Right ventricle myocardium inferior (tissue), 1 donor: ENCODE measurements at regions not wholly inside any gene's neighbourhood (a gene's known extent, or its start where the extent isn't known, plus 50 kb on each side); places are given as distances from the start of the nearest gene placed in this dataset.

Source experiments
- ATAC-seq: fragments of 200-7000 bp; cut with Tn5 transposase; one replicate; pipeline ENCODE4 v1.9.1; 2020; ENCODE audit warnings: mild to moderate bottlenecking, moderate library complexity
- DNase-seq: peaks from one replicate; pipeline ENCODE4 v3.0.0; 2021; ENCODE audit errors: missing footprints
- intact Hi-C: fragments of 100-400 bp; cut with DNase I; formaldehyde crosslinking; loops from one replicate; pipeline ENCODE4 v1.11.0; 2022
- donor health status: DM: no; HTN: yes; CAD: no; lungs with severe emphysema.

- intact Hi-C loops = no loop called here
- ATAC-seq (no peak), DNase-seq (no peak)
Observed at GRCh38 chr10:123496996-123497660, 169.0 kb upstream of the GPR26 start.

- no peak for ATAC-seq
- DNase-seq = no peak
- intact Hi-C loops = no loop called here
Observed at GRCh38 chr10:123500110-123500509, 166.0 kb upstream of the GPR26 start.

DNA sequence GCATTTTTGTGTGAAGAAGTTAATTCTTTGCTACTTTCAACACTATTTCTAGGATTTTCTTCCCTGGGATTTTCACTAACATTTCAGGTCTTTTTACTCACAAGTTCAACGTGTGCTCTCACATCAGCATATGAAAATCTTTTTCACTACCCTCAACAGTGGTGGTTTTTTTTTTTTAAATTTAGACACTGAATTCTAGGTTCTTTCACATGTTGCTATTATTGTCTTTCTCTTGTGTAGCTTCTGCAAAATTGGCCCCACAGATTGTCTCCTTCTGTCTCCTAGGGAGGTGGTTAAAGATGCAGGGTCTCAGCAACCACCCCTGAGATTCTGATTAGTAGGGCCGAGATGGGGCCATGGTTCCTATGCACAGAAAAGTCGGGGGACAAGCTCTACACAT is 165.0 kb upstream of the GPR26 start:
- intact Hi-C loops = no loop called here
- DNase-seq (no peak), ATAC-seq (no peak)

- ATAC-seq (no peak), DNase-seq (no peak)
- intact Hi-C loops = no loop called here
Observed at GRCh38 chr10:123502983-123503382, 163.2 kb upstream of the GPR26 start.

DNA sequence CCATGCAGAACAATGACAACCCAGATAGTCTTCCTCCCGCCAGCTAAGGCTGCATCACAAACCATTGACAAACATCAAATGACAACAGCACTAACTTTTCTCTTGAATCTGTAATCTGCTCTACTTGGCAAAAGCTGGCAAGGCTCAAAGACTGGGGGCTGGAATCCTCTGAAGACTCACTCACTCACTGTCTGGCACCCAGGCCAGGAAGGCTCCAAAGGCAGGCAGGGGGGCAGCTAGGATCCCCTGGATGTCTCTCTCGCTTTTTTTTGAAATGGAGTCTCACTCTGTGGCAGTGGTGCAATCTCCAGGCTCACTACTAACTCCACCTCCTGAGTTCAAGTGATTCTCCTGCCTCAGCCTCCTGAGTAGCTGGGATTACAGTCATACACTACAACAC is 159.7 kb upstream of the GPR26 start:
- DNase-seq = no peak
- ATAC-seq = no peak
- intact Hi-C loops = no loop called here

- DNase-seq (no peak), ATAC-seq (no peak)
- intact Hi-C loops = no loop called here
Observed at GRCh38 chr10:123507298-123507697, 158.9 kb upstream of the GPR26 start.

- DNase-seq = no peak
- ATAC-seq = no peak
- intact Hi-C loops = no loop called here
Observed at GRCh38 chr10:123509338-123509737, 156.8 kb upstream of the GPR26 start.

DNA sequence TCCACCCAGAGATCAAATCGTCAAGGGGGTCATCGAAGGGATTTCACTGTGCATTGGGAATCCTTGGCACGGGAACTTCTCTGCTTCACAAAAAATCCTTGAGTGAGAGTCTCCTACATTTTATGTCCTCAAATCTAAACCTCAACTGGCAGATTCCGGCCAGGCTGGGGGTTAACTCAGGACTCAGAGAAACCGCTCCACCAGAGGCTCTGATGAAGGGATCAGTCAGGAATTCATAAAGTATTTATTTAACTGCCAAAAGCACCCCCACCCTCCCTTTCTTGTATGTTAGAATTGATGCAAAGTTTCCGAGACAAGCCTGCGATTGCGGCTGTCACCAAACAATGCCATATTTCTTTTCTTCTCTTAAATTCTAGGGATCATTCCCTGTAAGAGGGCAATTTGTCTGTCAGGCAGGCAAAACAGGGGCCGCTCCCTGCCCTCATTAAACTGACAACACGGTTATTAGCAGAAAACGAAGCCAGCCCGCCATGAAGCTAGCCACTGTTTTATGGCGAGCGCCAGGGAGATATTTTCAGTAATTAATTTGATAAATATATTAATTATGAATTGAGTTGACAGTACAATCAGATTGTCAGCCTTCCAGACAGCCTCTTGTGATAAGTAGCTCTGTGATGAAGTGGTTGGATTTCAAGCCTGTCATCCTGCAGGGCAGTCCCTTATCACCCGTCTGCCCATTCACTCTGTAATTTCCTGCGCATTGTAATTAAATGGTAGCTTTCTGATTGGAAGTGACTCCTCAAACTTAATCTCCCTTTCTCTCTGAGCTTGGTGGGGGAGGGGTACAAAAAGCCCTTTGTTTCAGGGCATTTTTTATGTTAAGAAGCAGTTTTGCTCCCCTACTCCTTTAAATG is 153.0 kb upstream of the GPR26 start:
- DNase-seq = no peak
- ATAC-seq = no peak
- intact Hi-C loops = no loop called here

DNA sequence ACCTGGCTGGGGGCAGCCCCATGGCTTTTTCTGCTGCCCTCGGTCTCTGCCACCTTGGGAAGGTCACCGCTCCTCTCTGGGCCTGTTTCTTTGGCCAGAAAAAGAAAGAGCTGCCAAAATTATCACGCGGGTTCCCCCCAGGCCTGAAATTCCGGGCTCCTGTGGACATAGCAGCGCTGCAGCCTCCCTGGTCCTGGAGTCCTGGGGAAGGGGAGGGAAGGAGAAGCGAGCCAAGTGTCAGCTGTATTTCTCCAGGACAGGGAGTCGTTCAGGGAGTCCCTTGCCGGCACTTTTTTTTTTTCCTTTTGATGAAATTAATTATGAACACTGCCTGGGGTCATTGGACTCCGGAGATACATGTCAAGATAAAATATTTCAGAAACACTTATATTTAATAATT is 152.3 kb upstream of the GPR26 start:
- intact Hi-C loops = no loop called here
- ATAC-seq (no peak), DNase-seq (no peak)

- intact Hi-C loops = no loop called here
- DNase-seq = no peak
- no peak for ATAC-seq
Observed at GRCh38 chr10:123514996-123515395, 151.2 kb upstream of the GPR26 start.

- no peak for DNase-seq
Observed at GRCh38 chr10:123515661-123516060, 150.5 kb upstream of the GPR26 start.

GRCh38 chr10:123516291-123516690 is 149.9 kb upstream of the GPR26 start:
- DNase-seq (no peak), ATAC-seq (no peak)
- intact Hi-C loops = no loop called here

More at GRCh38 chr10:123515661-123516060, 150.5 kb upstream of the GPR26 start:
- intact Hi-C loops = no loop called here
- ATAC-seq = no peak

DNA sequence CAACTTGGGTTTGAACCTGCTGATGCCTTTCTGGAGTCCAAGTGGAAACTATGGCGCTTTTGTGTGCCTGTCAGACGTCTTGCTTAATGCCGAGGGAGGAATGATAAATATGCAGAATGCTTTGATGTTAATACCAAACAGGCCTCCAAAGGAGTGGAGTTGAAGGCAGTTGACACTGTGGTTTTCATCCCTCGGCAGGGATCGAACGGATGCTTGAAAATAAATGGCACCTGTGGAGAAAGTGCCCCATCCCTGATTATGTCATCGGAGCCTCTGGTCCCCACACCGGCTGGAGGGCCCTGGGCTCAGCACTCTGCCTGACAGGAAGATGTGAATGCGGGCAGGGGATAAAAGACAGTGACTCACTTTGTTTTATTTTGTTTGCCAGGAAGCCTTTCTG is 148.7 kb upstream of the GPR26 start:
- DNase-seq (no peak), ATAC-seq (no peak)
- intact Hi-C loops = no loop called here

- intact Hi-C loops = no loop called here
- DNase-seq (no peak), ATAC-seq (no peak)
Observed at GRCh38 chr10:123517901-123518300, 148.3 kb upstream of the GPR26 start.

GRCh38 chr10:123518765-123519164 is 147.4 kb upstream of the GPR26 start:
- intact Hi-C loops = no loop called here
- ATAC-seq (no peak), DNase-seq (no peak)

DNA sequence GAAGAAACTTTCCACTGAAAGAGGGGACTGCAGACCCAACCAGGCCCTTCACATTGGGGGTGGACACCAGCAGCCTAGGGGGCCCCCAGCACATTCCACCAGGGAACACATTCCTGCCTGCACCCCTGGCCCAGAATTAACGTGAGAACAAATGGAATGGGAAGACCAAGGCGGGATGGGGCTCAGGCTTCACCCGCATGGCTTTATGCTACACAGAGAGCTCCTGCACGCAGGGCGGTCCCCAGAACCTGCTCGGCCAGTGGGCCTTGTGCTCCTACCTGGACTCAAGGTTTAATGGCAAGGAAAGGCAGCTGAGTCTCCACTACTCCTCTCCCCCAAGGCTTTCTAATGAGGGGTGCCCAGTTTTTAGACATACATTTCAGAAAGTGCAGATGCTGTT is 146.3 kb upstream of the GPR26 start:
- no peak for ATAC-seq
- intact Hi-C loops = no loop called here
- no peak for DNase-seq

GRCh38 chr10:123521076-123521475 is 145.1 kb upstream of the GPR26 start:
- no peak for ATAC-seq
- intact Hi-C loops = no loop called here
- no peak for DNase-seq

GRCh38 chr10:123521556-123521955 is 144.6 kb upstream of the GPR26 start:
- no peak for ATAC-seq

DNA sequence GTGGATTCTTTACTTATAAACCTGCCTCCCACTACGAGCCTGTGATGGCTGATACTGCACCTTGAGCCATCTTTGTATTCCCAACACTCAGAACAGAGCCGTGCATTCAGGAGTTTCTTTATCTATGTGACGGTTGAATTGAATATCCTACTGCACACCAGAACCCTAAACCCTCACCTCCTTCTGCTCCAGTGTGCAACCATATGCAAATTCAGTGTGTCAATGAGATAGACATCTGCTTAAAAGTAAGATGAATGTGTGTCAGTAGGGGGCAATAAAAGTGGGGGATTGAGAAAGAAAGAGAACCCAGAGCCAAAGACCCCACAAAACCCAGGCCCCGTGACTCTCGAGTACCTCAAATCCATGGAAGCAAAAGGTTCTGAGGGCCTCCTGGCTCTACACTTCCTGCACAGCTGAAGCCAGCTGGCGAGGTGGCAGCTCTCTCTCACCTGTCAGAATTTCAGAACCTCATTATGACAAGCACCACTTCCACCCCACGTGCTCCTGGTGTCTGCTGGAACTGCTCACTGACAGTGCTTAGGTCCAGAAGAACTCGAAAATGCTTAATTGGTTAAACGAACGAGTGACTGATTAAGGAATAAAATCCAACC is 143.3 kb upstream of the GPR26 start:
- intact Hi-C loops = no loop called here

More at GRCh38 chr10:123521556-123521955, 144.6 kb upstream of the GPR26 start:
- intact Hi-C loops = no loop called here
- DNase-seq = no peak

DNA sequence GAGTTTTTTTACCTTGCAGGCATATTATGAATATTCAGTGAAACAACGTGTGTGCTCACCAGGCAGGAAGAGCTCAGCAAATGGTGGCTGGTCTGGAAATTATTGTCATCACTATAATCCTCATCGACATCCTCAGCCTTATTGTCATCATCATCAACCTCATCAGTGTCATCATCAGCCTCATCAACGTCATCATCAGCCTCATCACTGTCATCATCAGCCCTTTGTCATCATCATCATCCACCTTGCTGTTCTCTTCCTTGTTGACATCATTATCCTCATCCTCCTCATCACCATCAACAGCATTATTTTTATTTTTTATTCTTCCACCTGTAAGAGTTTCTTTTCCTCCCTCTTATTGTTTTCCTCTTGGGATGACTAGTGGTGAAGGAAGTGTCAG is 142.3 kb upstream of the GPR26 start:
- ATAC-seq = no peak
- DNase-seq = no peak
- intact Hi-C loops = no loop called here

More for the DNA sequence above, 143.3 kb upstream of the GPR26 start:
- no peak for DNase-seq
- no peak for ATAC-seq
